Duodenal mucosa (tissue), 2 donors: ENCODE measurements at regions not wholly inside any gene's neighbourhood (a gene's known extent, or its start where the extent isn't known, plus 50 kb on each side); places are given as distances from the start of the nearest gene placed in this dataset.
"Not testable (repeated sequence)": the region's sequence is repeated elsewhere in the genome, so short reads cannot be mapped to it uniquely, and the experiment has no call there.

ENCODE experiments used
- H3K27ac ChIP-seq: one replicate; pipeline ENCODE4 v1.7.0; 2013; ENCODE audit warnings: low read depth, low read length
- H3K27me3 ChIP-seq, 2 donors: one replicate each; pipeline ENCODE4 v1.7.0; 2013; ENCODE audit warnings: low read length in 2 of 2, control low read depth in 1 of 2; ENCODE audit not compliant: insufficient read depth in 2 of 2, control insufficient read depth in 1 of 2
- H3K36me3 ChIP-seq, 2 donors: one replicate each; pipeline ENCODE4 v1.7.0; 2013; ENCODE audit warnings: low read length in 2 of 2, control low read depth in 1 of 2; ENCODE audit not compliant: insufficient read depth in 2 of 2, control insufficient read depth in 1 of 2
- H3K4me1 ChIP-seq, 2 donors: one replicate each; pipeline ENCODE4 v1.7.0; 2013; ENCODE audit warnings: low read length in 2 of 2, control low read depth in 1 of 2; ENCODE audit not compliant: insufficient read depth in 2 of 2, control insufficient read depth in 1 of 2
- H3K4me3 ChIP-seq, 2 donors: one replicate each; pipeline ENCODE4 v1.7.0; 2013; ENCODE audit warnings: low read length in 2 of 2, low read depth in 1 of 2
- H3K9ac ChIP-seq, 2 donors: one replicate each; pipeline ENCODE4 v1.7.0; 2013; ENCODE audit warnings: low read length in 2 of 2, low read depth in 1 of 2
- H3K9me3 ChIP-seq, 2 donors: one replicate each; pipeline ENCODE4 v1.7.0; 2013; ENCODE audit warnings: low read length in 2 of 2, control low read depth in 1 of 2; ENCODE audit not compliant: control insufficient read depth in 1 of 2

DNA sequence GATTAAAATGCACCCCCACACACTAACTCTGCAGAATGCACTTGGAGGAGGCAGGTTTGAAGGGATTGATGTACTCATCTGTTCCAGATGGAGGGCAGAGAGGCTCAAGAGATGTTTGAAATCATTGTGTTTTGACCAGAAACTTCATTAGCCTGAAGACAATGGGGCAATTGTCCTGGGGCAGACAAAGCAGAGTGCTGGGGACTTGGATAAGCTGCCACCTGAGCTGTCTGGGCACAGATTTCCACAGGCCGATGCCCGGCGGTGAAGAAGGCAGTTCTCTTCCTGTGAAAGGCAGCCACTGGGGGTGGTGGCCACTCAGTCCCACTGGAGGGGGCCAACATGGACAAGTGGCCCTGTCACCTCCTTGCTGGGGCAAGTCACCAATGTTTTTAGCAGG lies 181.0 kb downstream of the BCL2L11 start:
- H3K4me3 ChIP-seq, H3K27me3 ChIP-seq, H3K9me3 ChIP-seq, H3K36me3 ChIP-seq, H3K27ac ChIP-seq, H3K4me1 ChIP-seq, H3K9ac ChIP-seq: not testable (repeated sequence)

DNA sequence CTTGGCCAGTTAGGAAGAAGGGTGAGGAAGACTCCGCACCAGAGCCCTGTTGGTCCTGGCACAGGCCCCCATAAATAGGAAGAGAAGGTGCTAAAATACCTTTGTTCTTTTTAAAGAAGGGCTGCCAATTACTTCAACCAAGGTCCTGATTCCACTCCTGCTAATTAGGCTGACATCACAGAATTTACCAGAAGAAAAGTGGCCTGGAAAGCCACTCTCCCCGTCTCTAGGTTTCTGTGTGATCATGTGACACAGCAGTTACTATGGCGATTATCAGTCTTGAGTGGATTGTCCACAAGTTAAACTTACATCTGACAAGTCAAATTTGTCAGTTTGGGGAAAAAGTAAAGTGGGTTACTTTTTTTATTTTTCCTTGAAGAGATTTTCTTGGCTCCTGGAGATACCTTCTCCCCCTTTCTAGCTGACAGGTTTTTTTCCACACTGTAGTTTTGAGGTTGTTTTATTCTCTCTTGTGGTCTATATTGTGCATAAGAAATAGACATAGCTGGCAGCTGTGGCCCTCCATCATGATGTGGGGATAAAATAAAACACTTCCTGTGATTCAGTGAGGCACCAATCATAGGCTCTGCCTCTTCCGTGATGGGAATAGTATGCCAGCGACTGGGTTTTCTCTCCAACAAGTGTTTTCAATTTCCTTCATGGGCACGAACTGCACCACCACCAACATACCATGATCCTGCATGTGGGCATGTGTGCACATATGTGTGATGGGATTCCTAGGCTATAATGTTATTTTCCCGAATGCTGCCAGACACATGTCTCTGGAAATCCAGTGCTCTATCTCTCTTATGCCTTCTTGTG lies 181.9 kb downstream of the BCL2L11 start:
- H3K27ac ChIP-seq, H3K9me3 ChIP-seq, H3K27me3 ChIP-seq, H3K9ac ChIP-seq, H3K36me3 ChIP-seq, H3K4me3 ChIP-seq, H3K4me1 ChIP-seq: not testable (repeated sequence)

- not testable (repeated sequence) for H3K36me3 ChIP-seq, H3K4me1 ChIP-seq, H3K27me3 ChIP-seq, H3K9me3 ChIP-seq, H3K27ac ChIP-seq, H3K4me3 ChIP-seq, H3K9ac ChIP-seq
Observed at GRCh38 chr2:111307302-111307701, 186.6 kb downstream of the BCL2L11 start.

- H3K9me3 ChIP-seq, H3K9ac ChIP-seq, H3K27me3 ChIP-seq, H3K4me3 ChIP-seq, H3K27ac ChIP-seq, H3K4me1 ChIP-seq, H3K36me3 ChIP-seq: not testable (repeated sequence)
Observed at GRCh38 chr2:111309231-111310075, 188.7 kb downstream of the BCL2L11 start.

DNA sequence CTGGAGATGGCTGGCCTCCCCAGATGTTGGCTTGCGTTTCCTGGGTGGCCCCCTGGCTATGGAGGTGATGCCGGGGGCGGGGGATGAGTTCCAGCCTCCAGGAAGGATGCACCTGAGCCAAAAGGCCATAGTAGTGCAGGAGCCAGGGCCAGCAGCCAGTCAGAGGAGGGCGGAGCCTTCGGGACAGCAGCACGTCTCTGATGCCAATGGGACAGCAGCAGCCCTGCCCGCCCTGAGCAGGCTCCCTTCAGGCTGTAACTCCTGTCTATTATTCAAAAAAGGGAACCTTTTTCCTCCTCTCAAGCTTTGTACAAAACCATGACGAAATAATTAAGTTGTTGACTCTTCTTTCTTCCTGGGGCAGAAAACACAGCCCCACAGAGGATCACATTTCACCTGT lies 189.7 kb downstream of the BCL2L11 start:
- not testable (repeated sequence) for H3K27me3 ChIP-seq, H3K36me3 ChIP-seq, H3K4me1 ChIP-seq, H3K27ac ChIP-seq, H3K9me3 ChIP-seq, H3K4me3 ChIP-seq, H3K9ac ChIP-seq

DNA sequence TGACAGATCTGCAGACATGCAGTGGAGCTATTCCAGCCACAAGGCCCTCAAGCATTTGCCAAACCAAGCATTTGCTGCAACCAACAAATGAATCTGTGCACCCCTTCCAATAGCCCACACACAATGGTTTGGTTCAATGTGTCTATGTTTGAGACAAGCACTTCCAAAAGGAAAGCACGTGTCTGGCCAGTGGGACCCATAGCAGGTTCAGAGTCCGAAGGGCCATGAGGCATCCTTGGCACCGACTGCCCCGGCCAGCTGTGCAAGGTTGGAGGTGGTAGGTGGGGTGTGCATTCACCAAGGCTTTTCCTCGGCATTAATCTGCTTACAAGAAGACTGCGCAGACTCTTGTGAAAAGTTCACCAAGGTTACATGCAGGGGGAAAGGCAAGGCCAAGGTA lies 190.9 kb downstream of the BCL2L11 start:
- not testable (repeated sequence) for H3K36me3 ChIP-seq, H3K27ac ChIP-seq, H3K4me1 ChIP-seq, H3K9me3 ChIP-seq, H3K27me3 ChIP-seq, H3K4me3 ChIP-seq, H3K9ac ChIP-seq

DNA sequence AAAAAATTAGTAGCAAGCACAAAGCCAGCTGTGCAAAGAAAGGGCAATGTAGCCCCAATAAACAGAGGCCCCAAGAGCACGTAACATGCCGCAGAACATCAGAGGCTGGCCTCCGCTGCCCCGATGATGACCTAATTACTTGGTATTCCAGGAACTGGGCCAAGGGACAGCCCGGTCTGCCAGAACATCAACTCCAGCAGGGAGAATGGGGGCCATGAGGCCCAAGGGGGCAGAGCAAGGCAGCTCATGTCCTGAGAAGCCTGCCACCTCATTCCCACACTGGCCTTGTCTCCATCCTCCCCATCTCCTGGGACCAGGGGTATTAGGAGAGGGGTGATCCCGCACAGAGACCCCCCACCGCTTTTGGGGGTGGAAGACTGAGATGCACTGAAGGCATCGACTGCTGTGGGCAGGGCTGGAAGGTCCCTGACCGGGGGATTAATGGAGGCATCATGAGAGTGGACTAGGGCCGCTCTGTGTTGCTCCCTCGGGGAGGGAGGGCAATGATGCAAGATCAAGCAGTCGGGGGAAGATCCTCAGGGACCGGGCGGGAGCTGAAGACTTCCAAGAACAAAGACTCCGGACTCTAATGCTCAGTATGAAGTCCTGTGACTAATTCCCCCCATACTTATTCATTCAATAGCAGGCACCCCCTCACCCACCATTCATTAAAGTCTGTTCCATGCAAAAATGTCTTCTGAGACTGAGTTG lies 192.3 kb downstream of the BCL2L11 start:
- H3K36me3 ChIP-seq, H3K27ac ChIP-seq, H3K4me3 ChIP-seq, H3K27me3 ChIP-seq, H3K9ac ChIP-seq, H3K9me3 ChIP-seq, H3K4me1 ChIP-seq: not testable (repeated sequence)

DNA sequence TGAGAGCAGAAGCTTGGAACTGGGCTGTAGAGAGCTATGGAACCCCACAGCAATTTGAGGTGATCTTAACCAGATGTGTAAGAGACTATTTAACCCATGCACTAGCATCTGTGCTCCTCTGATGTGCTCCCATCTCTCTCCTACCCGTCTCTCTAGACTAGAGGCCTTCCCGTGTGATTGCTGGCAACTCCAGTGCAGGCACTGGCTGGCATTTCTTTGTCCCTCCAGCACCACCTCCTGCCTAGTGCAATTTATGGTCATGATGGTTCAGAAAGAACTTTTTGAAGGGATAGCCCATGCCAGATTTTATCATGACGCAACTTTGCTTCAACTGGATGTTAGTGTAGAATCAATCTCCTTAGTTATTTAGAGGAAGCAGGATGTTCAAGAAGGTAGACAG lies 193.0 kb downstream of the BCL2L11 start:
- H3K9me3 ChIP-seq = not testable (repeated sequence)

GRCh38 chr2:111315188-111315917 lies 194.6 kb downstream of the BCL2L11 start:
- not testable (repeated sequence) for H3K27ac ChIP-seq, H3K27me3 ChIP-seq, H3K9me3 ChIP-seq, H3K4me3 ChIP-seq, H3K36me3 ChIP-seq, H3K9ac ChIP-seq, H3K4me1 ChIP-seq

More for the DNA sequence above, 193.0 kb downstream of the BCL2L11 start:
- H3K4me1 ChIP-seq, H3K4me3 ChIP-seq, H3K9ac ChIP-seq, H3K27me3 ChIP-seq, H3K27ac ChIP-seq, H3K36me3 ChIP-seq: not testable (repeated sequence)
